ENCODE measurements at regions not wholly inside any gene's neighbourhood (a gene's known extent, or its start where the extent isn't known, plus 50 kb on each side); places are given as distances from the start of the nearest gene placed in this dataset.

GRCh38 chr7:52917982-52918578 lies 117.4 kb upstream of the POM121L12 start:
- TF ChIP-seq EZH2phosphoT487 (conservative IDR thresholded peaks at IDR 0.05; ENCODE audit: low read length), result no peak
- TF ChIP-seq, protein P1, sequence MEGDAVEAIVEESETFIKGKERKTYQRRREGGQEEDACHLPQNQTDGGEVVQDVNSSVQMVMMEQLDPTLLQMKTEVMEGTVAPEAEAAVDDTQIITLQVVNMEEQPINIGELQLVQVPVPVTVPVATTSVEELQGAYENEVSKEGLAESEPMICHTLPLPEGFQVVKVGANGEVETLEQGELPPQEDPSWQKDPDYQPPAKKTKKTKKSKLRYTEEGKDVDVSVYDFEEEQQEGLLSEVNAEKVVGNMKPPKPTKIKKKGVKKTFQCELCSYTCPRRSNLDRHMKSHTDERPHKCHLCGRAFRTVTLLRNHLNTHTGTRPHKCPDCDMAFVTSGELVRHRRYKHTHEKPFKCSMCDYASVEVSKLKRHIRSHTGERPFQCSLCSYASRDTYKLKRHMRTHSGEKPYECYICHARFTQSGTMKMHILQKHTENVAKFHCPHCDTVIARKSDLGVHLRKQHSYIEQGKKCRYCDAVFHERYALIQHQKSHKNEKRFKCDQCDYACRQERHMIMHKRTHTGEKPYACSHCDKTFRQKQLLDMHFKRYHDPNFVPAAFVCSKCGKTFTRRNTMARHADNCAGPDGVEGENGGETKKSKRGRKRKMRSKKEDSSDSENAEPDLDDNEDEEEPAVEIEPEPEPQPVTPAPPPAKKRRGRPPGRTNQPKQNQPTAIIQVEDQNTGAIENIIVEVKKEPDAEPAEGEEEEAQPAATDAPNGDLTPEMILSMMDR (IDR thresholded peaks at IDR 0.05; ENCODE audit: insufficient read depth, low read length, poor library complexity, severe bottlenecking), result peak; percentile 31
- Histone ChIP-seq H3K27ac (ENCODE audit: low read depth, low read length) (no peak overlapping the region), H3K36me3 (ENCODE audit: low read length) (no peaks in the 10 kb centered on the region), H3K4me2 (ENCODE audit: low read depth, low read length, poor library complexity, severe bottlenecking) (no peak overlapping the region), H3K79me2 (ENCODE audit: insufficient read depth, low read length) (no peaks in the 10 kb centered on the region), H3K9ac (ENCODE audit: low read length) (no peak overlapping the region), H3K4me3 (ENCODE audit: insufficient read depth, low read length, poor library complexity, severe bottlenecking) (no peak overlapping the region), H4K20me1 (ENCODE audit: low read depth, low read length) (no peaks in the 10 kb centered on the region), H2AFZ (ENCODE audit: low read depth, low read length, severe bottlenecking) (no peak overlapping the region), H3K27me3 (ENCODE audit: low read length) (no peaks in the 10 kb centered on the region), H3F3A (ENCODE audit: insufficient read depth) (no peaks in the 10 kb centered on the region), H3K9me3 (ENCODE audit: insufficient read depth, low read length) (no peaks in the 10 kb centered on the region), H3K9me2 (replicated peaks; ENCODE audit: insufficient read depth, low read length) (no peaks in the 10 kb centered on the region)

- Histone ChIP-seq H3K36me3 (ENCODE audit: low read length) (no peaks in the 10 kb centered on the region), H3K4me3 (ENCODE audit: insufficient read depth, low read length, poor library complexity, severe bottlenecking) (no peak overlapping the region), H3K9me2 (replicated peaks; ENCODE audit: insufficient read depth, low read length) (no peaks in the 10 kb centered on the region), H2AFZ (ENCODE audit: low read depth, low read length, severe bottlenecking) (no peak overlapping the region), H3K27ac (ENCODE audit: low read depth, low read length) (no peak overlapping the region), H3K27me3 (ENCODE audit: low read length) (no peaks in the 10 kb centered on the region), H3K79me2 (ENCODE audit: insufficient read depth, low read length) (no peaks in the 10 kb centered on the region), H3K9ac (ENCODE audit: low read length) (no peak overlapping the region), H3F3A (ENCODE audit: insufficient read depth) (no peaks in the 10 kb centered on the region), H3K4me2 (ENCODE audit: low read depth, low read length, poor library complexity, severe bottlenecking) (no peak overlapping the region), H3K9me3 (ENCODE audit: insufficient read depth, low read length) (no peaks in the 10 kb centered on the region), H4K20me1 (ENCODE audit: low read depth, low read length) (no peaks in the 10 kb centered on the region)
- TF ChIP-seq, protein P1 (IDR thresholded peaks at IDR 0.05; ENCODE audit: insufficient read depth, low read length, poor library complexity, severe bottlenecking), result no peak
- no peak for TF ChIP-seq EZH2phosphoT487 (conservative IDR thresholded peaks at IDR 0.05; ENCODE audit: low read length)
Measured at GRCh38 chr7:52911795-52912194, 123.6 kb upstream of the POM121L12 start.

- H3F3A ChIP-seq (ENCODE audit: insufficient read depth), result no peaks in the 10 kb centered on the region
- TF ChIP-seq EZH2phosphoT487 (conservative IDR thresholded peaks at IDR 0.05; ENCODE audit: low read length), result no peak
- TF ChIP-seq, protein P1 (IDR thresholded peaks at IDR 0.05; ENCODE audit: insufficient read depth, low read length, poor library complexity, severe bottlenecking), result no peak
Measured at GRCh38 chr7:52911326-52911725, 124.1 kb upstream of the POM121L12 start.

More at GRCh38 chr7:52911326-52911725, 124.1 kb upstream of the POM121L12 start:
- Histone ChIP-seq H3K9ac (ENCODE audit: low read length) (no peak overlapping the region), H3K27ac (ENCODE audit: low read depth, low read length) (no peak overlapping the region), H3K9me2 (replicated peaks; ENCODE audit: insufficient read depth, low read length) (no peaks in the 10 kb centered on the region), H3K36me3 (ENCODE audit: low read length) (no peaks in the 10 kb centered on the region), H2AFZ (ENCODE audit: low read depth, low read length, severe bottlenecking) (no peak overlapping the region), H3K9me3 (ENCODE audit: insufficient read depth, low read length) (no peaks in the 10 kb centered on the region), H3K79me2 (ENCODE audit: insufficient read depth, low read length) (no peaks in the 10 kb centered on the region), H3K4me3 (ENCODE audit: insufficient read depth, low read length, poor library complexity, severe bottlenecking) (no peak overlapping the region), H4K20me1 (ENCODE audit: low read depth, low read length) (no peaks in the 10 kb centered on the region), H3K4me2 (ENCODE audit: low read depth, low read length, poor library complexity, severe bottlenecking) (no peak overlapping the region), H3K27me3 (ENCODE audit: low read length) (no peaks in the 10 kb centered on the region)
